ENCODE measurements at regions not wholly inside any gene's neighbourhood (a gene's known extent, or its start where the extent isn't known, plus 50 kb on each side); places are given as distances from the start of the nearest gene placed in this dataset.

DNA sequence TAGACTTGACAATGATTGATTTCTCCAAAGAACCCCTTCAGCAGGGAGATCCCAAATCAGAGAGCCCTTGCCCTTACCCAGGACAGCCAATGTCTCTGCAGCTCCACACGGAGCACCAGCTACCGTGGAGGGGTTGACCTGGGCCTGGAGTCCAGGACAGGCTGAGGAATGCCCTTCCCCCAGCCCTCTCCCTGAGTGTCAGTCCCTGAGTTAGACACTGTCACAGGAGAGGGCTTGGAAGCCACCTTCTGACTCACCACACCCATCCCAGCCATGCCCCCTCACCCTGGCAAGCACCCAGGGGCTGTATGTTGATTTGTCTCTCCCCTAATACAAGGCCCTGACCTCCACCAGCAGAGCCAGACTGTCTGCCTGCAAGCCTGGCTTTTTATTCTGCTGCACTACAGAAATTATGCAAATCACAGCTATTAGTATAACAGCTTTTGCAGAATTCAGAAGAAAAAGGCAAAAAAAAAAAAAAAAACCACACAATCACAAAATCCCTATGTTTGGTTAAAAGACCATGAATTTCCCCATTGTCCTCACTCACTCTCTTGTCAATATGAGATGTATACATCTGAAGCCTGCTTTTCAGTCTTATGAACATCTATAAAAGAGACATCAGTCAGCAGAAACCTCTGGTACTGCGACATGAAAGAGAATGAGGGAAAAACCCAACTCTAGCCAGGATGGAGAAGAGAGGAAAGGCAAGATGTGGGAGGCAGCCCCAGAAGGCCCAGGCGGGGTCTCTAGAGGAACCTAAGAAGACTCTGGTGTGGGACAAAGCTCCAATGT, 240.7 kb downstream of the UQCRFS1 start:
- TF ChIP-seq CTCF (IDR thresholded peaks at IDR 0.05) = no peak
- TF ChIP-seq POLR2AphosphoS5 (IDR thresholded peaks at IDR 0.05) = no peak
- no peak overlapping the region for H3K4me3 ChIP-seq
- no peaks in the 10 kb centered on the region for H3K9me3 ChIP-seq
- H3K27me3 ChIP-seq = peaks cover 0 to 2% (median 0%) of the 10 kb centered on the region in 3 donors
- no peaks in the 10 kb centered on the region for H3K36me3 ChIP-seq
- 69 to 71% methylated on average over 4 of the region's 4 CpGs for WGBS, 2 donors
- peaks cover 0 to 2% (median 0%) of the 10 kb centered on the region in 4 donors for H3K4me1 ChIP-seq
- intact Hi-C loops (cut with DNase I) = no loop called here
- no peak overlapping the region for H3K27ac ChIP-seq
- DNase-seq = no peak

DNA sequence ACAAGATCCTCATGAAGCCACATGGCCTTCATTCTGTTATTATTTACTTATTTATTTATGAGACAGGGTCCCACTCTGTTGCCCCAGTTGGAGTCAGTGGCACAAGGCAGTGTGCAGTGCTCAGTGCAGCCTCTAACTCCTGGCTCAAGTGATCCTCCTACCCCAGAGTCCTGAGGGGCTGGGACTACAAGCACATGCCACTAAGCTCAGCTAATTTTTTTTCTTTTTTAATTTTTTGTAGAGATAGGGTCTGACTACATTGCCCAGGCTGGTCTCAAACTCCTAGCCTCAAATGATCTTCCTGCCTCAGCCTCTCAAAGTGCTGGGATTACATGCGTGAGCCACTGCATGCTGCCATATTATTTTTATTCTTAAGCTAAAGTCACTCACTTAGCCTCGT, 241.4 kb downstream of the UQCRFS1 start:
- no peak overlapping the region for H3K4me3 ChIP-seq
- intact Hi-C loops (cut with DNase I) = no loop called here
- H3K27me3 ChIP-seq = peaks cover 0 to 3% (median 0%) of the 10 kb centered on the region in 3 donors
- H3K27ac ChIP-seq = no peak overlapping the region
- H3K4me1 ChIP-seq = peaks cover 0 to 10% (median 0%) of the 10 kb centered on the region in 4 donors
- 74 to 82% methylated on average over 2 of the region's 2 CpGs for WGBS, 2 donors
- no peak for TF ChIP-seq EP300 (IDR thresholded peaks at IDR 0.05)
- TF ChIP-seq POLR2A (IDR thresholded peaks at IDR 0.05) = no peak
- no peak for TF ChIP-seq CTCF (IDR thresholded peaks at IDR 0.05)
- no peak for TF ChIP-seq POLR2AphosphoS5 (IDR thresholded peaks at IDR 0.05)
- H3K9me3 ChIP-seq = no peaks in the 10 kb centered on the region
- H3K36me3 ChIP-seq = no peaks in the 10 kb centered on the region
- DNase-seq = no peak

DNA sequence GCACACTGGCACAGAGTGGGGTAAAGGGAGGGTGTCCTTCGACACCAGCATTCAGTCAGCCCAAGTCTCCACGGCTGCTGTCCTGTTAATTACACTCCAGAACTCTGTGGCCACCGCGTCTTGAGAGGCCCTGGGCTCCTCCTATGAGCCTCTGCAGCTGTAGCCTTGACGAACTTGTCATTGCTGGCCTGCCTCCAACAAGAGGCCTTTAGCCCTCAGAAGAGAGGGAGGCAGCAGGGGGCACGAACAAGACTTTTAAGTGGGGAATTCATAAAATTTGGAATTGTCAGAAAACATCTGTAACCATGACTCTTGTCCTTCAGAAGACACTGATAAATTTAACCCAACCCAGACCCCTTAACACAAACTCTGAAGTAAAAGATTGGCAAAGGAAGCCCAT, 241.9 kb downstream of the UQCRFS1 start:
- Histone ChIP-seq H3K27ac (no peak overlapping the region), H3K4me3 (no peak overlapping the region), H3K9me3 (no peaks in the 10 kb centered on the region), H3K36me3 (no peaks in the 10 kb centered on the region), H3K4me1 (peaks cover 0 to 11% (median 0%) of the 10 kb centered on the region in 4 donors), H3K27me3 (peaks cover 0 to 3% (median 0%) of the 10 kb centered on the region in 3 donors)
- intact Hi-C loops (cut with DNase I) = no loop called here
- WGBS, 2 donors = 64 to 70% methylated on average over 6 of the region's 6 CpGs
- TF ChIP-seq EP300 (IDR thresholded peaks at IDR 0.05) (no peak), POLR2A (IDR thresholded peaks at IDR 0.05) (no peak), CTCF (IDR thresholded peaks at IDR 0.05) (no peak), POLR2AphosphoS5 (IDR thresholded peaks at IDR 0.05) (no peak)
- no peak for DNase-seq

DNA sequence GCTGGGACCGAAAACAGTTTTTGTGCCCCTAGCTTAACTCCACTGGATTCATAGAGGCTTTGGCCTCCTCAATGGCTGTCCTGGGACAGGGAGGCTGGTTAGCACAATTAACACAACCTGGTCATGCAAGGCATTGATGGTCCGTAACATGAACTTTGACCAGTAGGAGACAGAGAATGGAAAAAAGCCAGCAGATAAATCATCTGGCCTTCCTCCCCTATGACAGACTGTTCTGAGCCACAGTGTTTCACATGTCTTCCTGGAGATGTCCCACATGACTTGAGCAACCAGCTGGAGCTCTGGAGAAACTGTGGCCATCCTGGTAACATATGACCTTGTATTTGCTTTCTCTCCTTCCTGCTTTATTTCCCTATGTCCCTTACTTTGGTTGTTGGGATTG, 244.2 kb downstream of the UQCRFS1 start:
- no peaks in the 10 kb centered on the region for H3K36me3 ChIP-seq
- WGBS, 2 donors = 66 to 82% methylated on average over 2 of the region's 2 CpGs
- H3K27me3 ChIP-seq = peaks cover 0 to 3% (median 0%) of the 10 kb centered on the region in 3 donors
- H3K4me3 ChIP-seq = no peak overlapping the region
- no peak for DNase-seq
- H3K4me1 ChIP-seq = peaks cover 0 to 11% (median 0%) of the 10 kb centered on the region in 4 donors
- intact Hi-C loops (cut with DNase I) = no loop called here
- H3K27ac ChIP-seq = no peak overlapping the region
- no peaks in the 10 kb centered on the region for H3K9me3 ChIP-seq
- TF ChIP-seq POLR2A (IDR thresholded peaks at IDR 0.05) = no peak

DNA sequence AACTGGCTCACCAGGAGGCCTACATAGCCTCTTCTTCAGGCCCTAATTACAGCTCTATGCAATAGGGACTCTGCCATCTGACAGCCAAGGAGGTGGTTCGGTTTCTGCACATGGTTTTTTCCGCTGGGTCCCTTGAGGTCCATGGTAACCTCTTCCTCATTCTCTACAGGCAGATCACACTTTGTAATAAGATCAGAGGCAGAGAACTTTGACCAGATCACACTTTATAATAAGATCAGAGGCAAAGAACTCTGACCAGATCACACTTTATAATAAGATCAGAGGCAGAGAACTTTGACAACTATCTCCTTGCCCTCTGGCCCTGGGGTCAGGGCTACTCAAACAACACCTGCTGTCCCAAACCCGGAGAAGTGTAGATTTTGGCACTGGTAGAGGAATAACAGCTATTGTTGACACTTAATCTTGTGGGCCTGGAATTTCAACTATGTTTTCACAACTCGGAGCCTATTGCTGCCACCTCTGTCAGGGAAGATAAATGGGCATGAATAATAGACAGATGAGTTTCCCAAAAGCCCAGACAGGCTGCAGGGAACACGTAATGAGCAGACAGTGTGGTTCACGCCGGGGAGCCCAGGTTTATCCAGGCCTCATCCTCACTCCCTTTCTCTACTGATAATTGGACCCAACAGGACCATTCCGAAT, 246.1 kb downstream of the UQCRFS1 start:
- no peak for DNase-seq
- intact Hi-C loops (cut with DNase I) = no loop called here
- Histone ChIP-seq H3K27ac (no peak overlapping the region), H3K36me3 (no peaks in the 10 kb centered on the region), H3K4me1 (peaks cover 0 to 12% (median 0%) of the 10 kb centered on the region in 4 donors), H3K27me3 (peaks cover 0 to 3% (median 0%) of the 10 kb centered on the region in 3 donors), H3K4me3 (no peak overlapping the region), H3K9me3 (no peaks in the 10 kb centered on the region)
- TF ChIP-seq POLR2A (IDR thresholded peaks at IDR 0.05) = no peak
- WGBS, 2 donors = 59 to 68% methylated on average over 8 of the region's 8 CpGs

All from sigmoid colon (tissue), 6 donors.